GM12878 (cell line): ENCODE measurements at regions not wholly inside any gene's neighbourhood (a gene's known extent, or its start where the extent isn't known, plus 50 kb on each side); places are given as distances from the start of the nearest gene placed in this dataset.

Source experiments
- ATAC-seq: fragments of 200-7000 bp; cut with Tn5 transposase; 3 replicates; pipeline ENCODE4 v1.9.1; 2020; ENCODE audit warnings: mild to moderate bottlenecking, moderate library complexity
- BruUV-seq: library from RNA; stranded (reverse); fragments of 400-500 nt; replicated peaks from 2 replicates; lab custom pipeline; 2021; lab: Mats Ljungman, UMichigan
- CTCF ChIA-PET: fragments of 300-600 bp; sonication (Branson Sonifier 250); formaldehyde crosslinking; extraction: SDS; loops from one replicate; lab custom pipeline; 2021; ENCODE audit warnings: inconsistent platforms; lab: Yijun Ruan, JAX
- POLR2A ChIA-PET: fragments of 350-600 bp; formaldehyde crosslinking; extraction: SDS; loops from one replicate; lab custom pipeline; 2021; ENCODE audit warnings: inconsistent platforms; lab: Charles Lee
- RAD21 ChIA-PET: fragments of 300-600 bp; sonication (Branson Sonifier 250); formaldehyde crosslinking; loops from one replicate; lab custom pipeline; 2023; ENCODE audit warnings: antibody characterized with exemption; ENCODE audit not compliant: unreplicated experiment; lab: Charles Lee
- SMC1A ChIA-PET: fragments of 300-600 bp; sonication (Branson Sonifier 250); formaldehyde crosslinking; loops from one replicate; lab custom pipeline; 2023; ENCODE audit not compliant: unreplicated experiment, uncharacterized antibody; lab: Charles Lee
- DNase-seq: peaks from one replicate; pipeline ENCODE4 v3.0.0-alpha.2; 2011; ENCODE audit warnings: low read depth, low spot score
- FAIRE-seq: peaks from 3 replicates; lab custom pipeline; 2011; peaks lifted over from hg19 to GRCh38; lab: Jason Lieb, UNC
- H2AFZ ChIP-seq: 2 replicates; pipeline ENCODE4 v1.6.0; 2011; ENCODE audit warnings: low read depth, low read length, control low read depth; ENCODE audit not compliant: control insufficient read depth
- H3K27ac ChIP-seq: 2 replicates; pipeline ENCODE4 v1.5.1; 2011; ENCODE audit warnings: control low read depth; ENCODE audit not compliant: control insufficient read depth, insufficient read depth
- H3K27me3 ChIP-seq, 2 experiments: replicated peaks in 1 of 2; 2 replicates each; pipeline versions ENCODE4 v1.6.0 to v1.6.1; 2011; ENCODE audit warnings: low read length in 1 of 2; ENCODE audit not compliant: control insufficient read depth in 2 of 2, insufficient read depth in 2 of 2
- H3K36me3 ChIP-seq, 2 experiments: 2 replicates each; pipeline ENCODE4 v1.5.1; 2011; ENCODE audit warnings: low read length in 1 of 2; ENCODE audit not compliant: control insufficient read depth in 2 of 2, insufficient read depth in 2 of 2
- H3K4me1 ChIP-seq: 2 replicates; pipeline ENCODE4 v1.6.1; 2011; ENCODE audit warnings: mild to moderate bottlenecking, low read length, moderate library complexity, mixed read lengths; ENCODE audit not compliant: control insufficient read depth, insufficient read depth
- H3K4me2 ChIP-seq: 2 replicates; pipeline ENCODE4 v1.6.0; 2011; ENCODE audit warnings: control low read depth; ENCODE audit not compliant: control insufficient read depth, insufficient read depth
- H3K4me3 ChIP-seq: fragments of 200-600 bp; sonication (generic); 2 replicates; pipeline ENCODE4 v1.5.1; 2016
- H3K79me2 ChIP-seq: 2 replicates; pipeline ENCODE4 v1.6.0; 2011; ENCODE audit warnings: low read length; ENCODE audit not compliant: control insufficient read depth, insufficient read depth
- H3K9ac ChIP-seq: 2 replicates; pipeline ENCODE4 v1.8.0; 2011; ENCODE audit warnings: low read length, control low read depth, mixed read lengths; ENCODE audit not compliant: control insufficient read depth, insufficient read depth
- H3K9me3 ChIP-seq: replicated peaks from 3 replicates; pipeline ENCODE4 v1.5.1; 2011; ENCODE audit warnings: mild to moderate bottlenecking, low read length; ENCODE audit not compliant: control insufficient read depth, insufficient read depth
- H4K20me1 ChIP-seq: 2 replicates; pipeline ENCODE4 v1.6.0; 2011; ENCODE audit not compliant: control insufficient read depth, insufficient read depth
- BRCA1 ChIP-seq: IDR thresholded peaks from 2 replicates; pipeline ENCODE4 v1.6.1; 2011; ENCODE audit warnings: low read depth, low read length, improper control_type of control experiment
- HCFC1 ChIP-seq: fragments of 150-350 bp; IDR thresholded peaks from 2 replicates; pipeline ENCODE4 v1.6.1; 2014; ENCODE audit warnings: low read length
- JUNB ChIP-seq: IDR thresholded peaks from 2 replicates; pipeline ENCODE4 v1.6.1; 2016; ENCODE audit warnings: antibody characterized with exemption, mild to moderate bottlenecking
- MTA3 ChIP-seq: IDR thresholded peaks from 2 replicates; pipeline ENCODE4 v1.6.1; 2012; ENCODE audit warnings: low read length, inconsistent platforms, borderline replicate concordance
- NFXL1 ChIP-seq: fragments of 450-650 bp; IDR thresholded peaks from 2 replicates; pipeline ENCODE4 v1.6.1; 2017; ENCODE audit warnings: antibody characterized with exemption, mild to moderate bottlenecking, borderline replicate concordance
- PML ChIP-seq: IDR thresholded peaks from 2 replicates; pipeline ENCODE4 v1.6.1; 2012; ENCODE audit warnings: low read length, inconsistent platforms
- SP1 ChIP-seq: IDR thresholded peaks from one replicate; pipeline ENCODE4 v1.6.1; 2011; ENCODE audit warnings: low read depth, low read length
- TARDBP ChIP-seq: IDR thresholded peaks from 2 replicates; pipeline ENCODE4 v1.6.1; 2016; ENCODE audit warnings: borderline replicate concordance
- TCF7 ChIP-seq: IDR thresholded peaks from 2 replicates; pipeline ENCODE4 v1.6.1; 2014; ENCODE audit warnings: antibody characterized with exemption, borderline replicate concordance
- WRNIP1 ChIP-seq: IDR thresholded peaks from 2 replicates; pipeline ENCODE4 v1.6.1; 2011; ENCODE audit warnings: low read depth, low read length, improper control_type of control experiment, borderline replicate concordance
- ZBED1 ChIP-seq: IDR thresholded peaks from 2 replicates; pipeline ENCODE4 v1.6.1; 2016; ENCODE audit warnings: borderline replicate concordance
- ZNF207 ChIP-seq: fragments of 450-650 bp; IDR thresholded peaks from 2 replicates; pipeline ENCODE4 v1.6.1; 2014; ENCODE audit warnings: antibody characterized with exemption, mild to moderate bottlenecking, borderline replicate concordance
- ZSCAN29 ChIP-seq: fragments of 450-650 bp; IDR thresholded peaks from 2 replicates; pipeline ENCODE4 v1.6.1; 2017; ENCODE audit warnings: mild to moderate bottlenecking, moderate library complexity
- WGBS: methylation state at CpG from one replicate; pipeline ENCODE4 v1.1.6; 2016; ENCODE audit warnings: low lambda C conversion rate; ENCODE audit not compliant: insufficient replicate concordance, insufficient coverage; ENCODE audit errors: missing lambda C conversion rate; 5-methylcytosine and 5-hydroxymethylcytosine counted together
- in situ Hi-C: fragments of 300-500 bp; cut with MboI; formaldehyde crosslinking; loops from 9 replicates; pipeline ENCODE4 v1.14.3; 2018; ENCODE audit warnings: mixed read lengths
- intact Hi-C: fragments of 100-400 bp; cut with micrococcal nuclease; formaldehyde crosslinking; loops from one replicate; pipeline ENCODE4 v1.14.2; 2022; ENCODE audit not compliant: unreplicated experiment
- TF ChIP-seq, protein P1 (sequence below): fragments of 450-650 bp; IDR thresholded peaks from 2 replicates; pipeline ENCODE4 v1.6.1; 2016; ENCODE audit warnings: mild to moderate bottlenecking
- TF ChIP-seq, protein P2 (sequence below): IDR thresholded peaks from 2 replicates; pipeline ENCODE4 v1.6.1; 2011; ENCODE audit warnings: mild to moderate bottlenecking, low read depth, low read length, moderate library complexity; ENCODE audit not compliant: insufficient replicate concordance

DNA sequence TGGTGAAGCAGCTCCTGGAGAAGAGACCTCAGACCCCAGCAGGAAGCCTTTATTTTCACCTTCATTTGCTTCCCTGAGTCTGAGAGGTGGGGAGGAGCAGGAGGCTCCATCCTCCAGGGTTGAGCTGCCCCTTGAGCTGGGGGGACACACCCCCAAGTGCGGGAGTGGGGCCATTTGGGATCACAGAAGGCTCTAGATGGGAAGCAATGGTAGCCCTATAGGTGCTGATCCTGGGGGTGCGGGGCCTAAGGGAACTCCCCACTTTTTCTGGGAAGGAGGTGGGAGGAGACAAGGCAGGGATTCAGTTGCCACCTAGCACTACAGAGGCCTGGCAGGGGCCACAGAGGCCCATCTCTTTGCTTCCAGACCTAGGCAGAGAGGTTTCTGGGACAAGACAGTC is 247.9 kb upstream of the CSF3R start:
- ATAC-seq: no peak
- TF ChIP-seq SP1 (no peak), BRCA1 (no peak), HCFC1 (no peak)
- TF ChIP-seq, protein P1, sequence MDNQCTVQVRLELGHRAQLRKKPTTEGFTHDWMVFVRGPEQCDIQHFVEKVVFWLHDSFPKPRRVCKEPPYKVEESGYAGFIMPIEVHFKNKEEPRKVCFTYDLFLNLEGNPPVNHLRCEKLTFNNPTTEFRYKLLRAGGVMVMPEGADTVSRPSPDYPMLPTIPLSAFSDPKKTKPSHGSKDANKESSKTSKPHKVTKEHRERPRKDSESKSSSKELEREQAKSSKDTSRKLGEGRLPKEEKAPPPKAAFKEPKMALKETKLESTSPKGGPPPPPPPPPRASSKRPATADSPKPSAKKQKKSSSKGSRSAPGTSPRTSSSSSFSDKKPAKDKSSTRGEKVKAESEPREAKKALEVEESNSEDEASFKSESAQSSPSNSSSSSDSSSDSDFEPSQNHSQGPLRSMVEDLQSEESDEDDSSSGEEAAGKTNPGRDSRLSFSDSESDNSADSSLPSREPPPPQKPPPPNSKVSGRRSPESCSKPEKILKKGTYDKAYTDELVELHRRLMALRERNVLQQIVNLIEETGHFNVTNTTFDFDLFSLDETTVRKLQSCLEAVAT: no peak
- CTCF ChIA-PET: no interaction called here
- RAD21 ChIA-PET: no interaction called here
- Histone ChIP-seq H3K79me2 (no peaks in the 10 kb centered on the region), H3K4me3 (no peak overlapping the region), H3K4me2 (no peak overlapping the region), H3K36me3 (no peaks in the 10 kb centered on the region), H3K27ac (no peak overlapping the region), H3K9me3 (no peaks in the 10 kb centered on the region), H3K27me3 (peaks cover 1 to 2% of the 10 kb centered on the region in 2 experiments), H4K20me1 (no peaks in the 10 kb centered on the region), H2AFZ (no peak overlapping the region), H3K9ac (no peak overlapping the region), H3K4me1 (no peaks in the 10 kb centered on the region)
- FAIRE-seq: no peak
- in situ Hi-C loops: no loop called here
- SMC1A ChIA-PET: no interaction called here
- intact Hi-C loops: no loop called here
- BruUV-seq: no TSS peak
- 50% methylated on average over 1 of the region's 2 CpGs for WGBS
- POLR2A ChIA-PET: no interaction called here
- DNase-seq: no peak

DNA sequence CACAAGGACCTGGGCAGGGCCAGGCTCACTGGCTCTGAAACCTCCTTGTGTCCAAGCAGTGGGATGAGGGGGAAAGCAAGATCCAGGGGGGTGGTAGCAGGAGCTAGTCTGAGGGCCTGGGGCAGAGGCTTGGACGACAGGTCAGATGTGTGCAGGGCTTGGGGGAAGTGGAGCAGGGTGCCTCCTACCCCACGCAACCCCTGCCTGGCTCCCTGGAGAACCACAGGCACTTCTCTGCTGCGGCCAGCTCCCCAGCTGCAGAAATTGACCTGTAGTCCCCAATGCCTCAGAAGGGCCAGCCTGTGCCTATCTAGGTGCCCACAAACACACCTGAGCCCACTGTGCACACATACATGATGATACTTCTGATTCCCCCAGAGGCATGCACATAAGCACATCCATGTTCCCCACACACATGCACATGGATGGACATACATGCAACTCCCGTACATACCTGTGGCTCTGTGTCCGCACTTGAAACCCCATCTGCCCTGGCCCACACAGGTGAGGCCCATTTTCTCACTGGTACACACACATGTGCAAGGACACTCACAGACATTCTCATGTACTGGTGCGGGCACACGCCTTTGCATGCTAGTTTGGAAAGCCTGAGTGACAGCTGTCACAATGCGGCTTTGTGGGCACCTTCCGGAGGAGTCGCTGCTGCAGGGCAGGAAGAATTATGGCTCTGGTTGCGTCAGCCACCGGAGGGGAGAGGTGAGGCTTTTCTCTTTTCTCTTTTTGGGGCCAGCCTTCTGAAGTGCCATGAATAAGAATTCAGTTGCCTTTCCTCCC is 247.2 kb upstream of the CSF3R start:
- no peak for DNase-seq
- Histone ChIP-seq H3K9ac (no peak overlapping the region), H3K27me3 (peaks cover 1 to 2% of the 10 kb centered on the region in 2 experiments), H3K4me3 (no peak overlapping the region), H3K9me3 (no peaks in the 10 kb centered on the region), H3K4me2 (no peak overlapping the region), H3K79me2 (no peaks in the 10 kb centered on the region), H3K4me1 (no peaks in the 10 kb centered on the region), H4K20me1 (no peaks in the 10 kb centered on the region), H3K27ac (no peak overlapping the region), H2AFZ (no peak overlapping the region), H3K36me3 (no peaks in the 10 kb centered on the region)
- intact Hi-C loops: no loop called here
- in situ Hi-C loops: no loop called here
- SMC1A ChIA-PET: no interaction called here
- 31% methylated on average over 12 of the region's 12 CpGs for whole genome bisulfite sequencing
- ATAC-seq: no peak
- RAD21 ChIA-PET: no interaction called here
- no peak for FAIRE-seq
- CTCF ChIA-PET: no interaction called here
- POLR2A ChIA-PET: no interaction called here
- no TSS peak for BruUV-seq
- TF ChIP-seq ZSCAN29 (no peak), ZBED1 (no peak), WRNIP1 (no peak), PML (no peak), TCF7 (no peak), ZNF207 (no peak), NFXL1 (no peak), MTA3 (no peak), JUNB (no peak), TARDBP (no peak)
- TF ChIP-seq, protein P2, sequence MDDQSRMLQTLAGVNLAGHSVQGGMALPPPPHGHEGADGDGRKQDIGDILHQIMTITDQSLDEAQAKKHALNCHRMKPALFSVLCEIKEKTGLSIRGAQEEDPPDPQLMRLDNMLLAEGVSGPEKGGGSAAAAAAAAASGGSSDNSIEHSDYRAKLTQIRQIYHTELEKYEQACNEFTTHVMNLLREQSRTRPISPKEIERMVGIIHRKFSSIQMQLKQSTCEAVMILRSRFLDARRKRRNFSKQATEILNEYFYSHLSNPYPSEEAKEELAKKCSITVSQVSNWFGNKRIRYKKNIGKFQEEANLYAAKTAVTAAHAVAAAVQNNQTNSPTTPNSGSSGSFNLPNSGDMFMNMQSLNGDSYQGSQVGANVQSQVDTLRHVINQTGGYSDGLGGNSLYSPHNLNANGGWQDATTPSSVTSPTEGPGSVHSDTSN: no peak
- TF ChIP-seq, protein P1: no peak
